ENCODE measurements at regions not wholly inside any gene's neighbourhood (a gene's known extent, or its start where the extent isn't known, plus 50 kb on each side); places are given as distances from the start of the nearest gene placed in this dataset.

- Histone ChIP-seq H4K8ac (replicated peaks; ENCODE audit: insufficient read length, low read depth, low read length) (no peak overlapping the region), H3K14ac (ENCODE audit: insufficient read depth, low read length) (no peak overlapping the region), H3K27me3 (ENCODE audit: insufficient read depth, low read length) (no peaks in the 10 kb centered on the region), H3K23me2 (ENCODE audit: insufficient read length, low read depth, low read length, poor library complexity, severe bottlenecking) (no peaks in the 10 kb centered on the region), H3K9me3 (ENCODE audit: control insufficient read depth, low read depth, low read length) (no peaks in the 10 kb centered on the region), H3K9ac (ENCODE audit: extremely low read depth, insufficient read length, low read length) (no peak overlapping the region), H3K23ac (ENCODE audit: insufficient read length, low read depth, low read length) (no peak overlapping the region), H4K20me1 (ENCODE audit: control insufficient read depth, insufficient read depth, insufficient read length) (no peaks in the 10 kb centered on the region), H3K4ac (ENCODE audit: low read depth, low read length) (no peak overlapping the region), H2AK5ac (ENCODE audit: insufficient read length, low read length) (no peak overlapping the region), H3K27ac (ENCODE audit: insufficient read length, low read depth, low read length) (no peak overlapping the region), H2BK15ac (ENCODE audit: low read depth, low read length) (no peak overlapping the region), H3K79me2 (ENCODE audit: insufficient read depth, low read length) (no peaks in the 10 kb centered on the region), H2AFZ (ENCODE audit: low read length) (no peak overlapping the region), H4K91ac (ENCODE audit: insufficient read length, low read depth, low read length) (no peak overlapping the region), H4K5ac (ENCODE audit: insufficient read length, low read depth, low read length) (no peak overlapping the region), H3K4me1 (ENCODE audit: insufficient read depth, low read length) (no peaks in the 10 kb centered on the region; the same call in 1 of the 2 replicates), H2BK20ac (ENCODE audit: low read depth, low read length, poor library complexity, severe bottlenecking) (no peak overlapping the region), H3K56ac (ENCODE audit: insufficient read length, low read depth, low read length) (no peak overlapping the region), H2BK5ac (ENCODE audit: insufficient read length, low read length) (no peak overlapping the region), H3T11ph (ENCODE audit: low read length) (no peak overlapping the region), H3K4me2 (ENCODE audit: insufficient read depth, insufficient read length, low read length) (no peak overlapping the region), H2BK120ac (ENCODE audit: low read depth, low read length, poor library complexity, severe bottlenecking) (no peak overlapping the region), H3K18ac (ENCODE audit: insufficient read length, low read depth, low read length) (no peak overlapping the region), H3K79me1 (ENCODE audit: insufficient read depth, low read depth, low read length, poor library complexity, severe bottlenecking) (no peaks in the 10 kb centered on the region), H2BK12ac (ENCODE audit: insufficient read length, low read depth, low read length) (no peak overlapping the region)
- DNase-seq: no peak
- no peaks in the 10 kb centered on the region; a peak in 1 of 7 replicates for H3K36me3 Mint-ChIP-seq (ENCODE audit: insufficient read depth in 1 of 3, low read depth in 3 of 3)
- TF ChIP-seq CTCF (conservative IDR thresholded peaks at IDR 0.05): no peak
- no peak overlapping the region for H3K4me3 Mint-ChIP-seq
- H3K27me3 Mint-ChIP-seq (ENCODE audit: low read depth): no peaks in the 10 kb centered on the region
- no peak overlapping the region; a peak in 1 of 7 replicates for H3K27ac Mint-ChIP-seq
- peaks cover 0 to 2% of the 10 kb centered on the region in 2 experiments; a peak in 3 of 5 replicates for H3K9me3 Mint-ChIP-seq
- H3K4me1 Mint-ChIP-seq: peaks cover 17 to 28% of the 10 kb centered on the region in 2 experiments
- WGBS (ENCODE audit: extremely low coverage, insufficient read length, low lambda C conversion rate): no CpG with 5 or more reads among the region's 4 CpGs
These were observed 311.3 kb upstream of the PRKD1 start for GRCh38 chr14:30238936-30239335.

Measured in H9 (cell line).